Spinal cord (tissue), 9 donors: ENCODE measurements at regions not wholly inside any gene's neighbourhood (a gene's known extent, or its start where the extent isn't known, plus 50 kb on each side); places are given as distances from the start of the nearest gene placed in this dataset.

Experiments
- DNase-seq, 6 donors: peaks; one replicate each; pipeline versions ENCODE4 v3.0.0 to v3.0.0-alpha.2; 2013 to 2015; ENCODE audit warnings: low spot score in 6 of 6, low read depth in 4 of 6
- H3K27ac ChIP-seq: one replicate; pipeline ENCODE4 v1.5.1; 2013; ENCODE audit warnings: low read depth, low read length, control low read depth
- H3K27me3 ChIP-seq: one replicate; pipeline ENCODE4 v1.6.1; 2013; ENCODE audit warnings: low read length; ENCODE audit not compliant: control insufficient read depth, insufficient read depth
- H3K36me3 ChIP-seq: one replicate; pipeline ENCODE4 v1.6.1; 2013; ENCODE audit warnings: low read length; ENCODE audit not compliant: control insufficient read depth, insufficient read depth
- H3K4me1 ChIP-seq: one replicate; pipeline ENCODE4 v1.6.1; 2013; ENCODE audit warnings: low read length; ENCODE audit not compliant: control insufficient read depth, insufficient read depth
- H3K4me3 ChIP-seq: one replicate; pipeline ENCODE4 v1.5.1; 2013; ENCODE audit warnings: low read depth, low read length, control low read depth
- H3K9me3 ChIP-seq: one replicate; pipeline ENCODE4 v1.6.1; 2013; ENCODE audit warnings: low read length; ENCODE audit not compliant: control insufficient read depth, insufficient read depth
- WGBS: methylation state at CpG from one replicate; pipeline ENCODE4 v1.1.5; 2013; ENCODE audit warnings: missing lambda C conversion rate; ENCODE audit not compliant: insufficient coverage; 5-methylcytosine and 5-hydroxymethylcytosine counted together
- donor health status: healthy.

DNA sequence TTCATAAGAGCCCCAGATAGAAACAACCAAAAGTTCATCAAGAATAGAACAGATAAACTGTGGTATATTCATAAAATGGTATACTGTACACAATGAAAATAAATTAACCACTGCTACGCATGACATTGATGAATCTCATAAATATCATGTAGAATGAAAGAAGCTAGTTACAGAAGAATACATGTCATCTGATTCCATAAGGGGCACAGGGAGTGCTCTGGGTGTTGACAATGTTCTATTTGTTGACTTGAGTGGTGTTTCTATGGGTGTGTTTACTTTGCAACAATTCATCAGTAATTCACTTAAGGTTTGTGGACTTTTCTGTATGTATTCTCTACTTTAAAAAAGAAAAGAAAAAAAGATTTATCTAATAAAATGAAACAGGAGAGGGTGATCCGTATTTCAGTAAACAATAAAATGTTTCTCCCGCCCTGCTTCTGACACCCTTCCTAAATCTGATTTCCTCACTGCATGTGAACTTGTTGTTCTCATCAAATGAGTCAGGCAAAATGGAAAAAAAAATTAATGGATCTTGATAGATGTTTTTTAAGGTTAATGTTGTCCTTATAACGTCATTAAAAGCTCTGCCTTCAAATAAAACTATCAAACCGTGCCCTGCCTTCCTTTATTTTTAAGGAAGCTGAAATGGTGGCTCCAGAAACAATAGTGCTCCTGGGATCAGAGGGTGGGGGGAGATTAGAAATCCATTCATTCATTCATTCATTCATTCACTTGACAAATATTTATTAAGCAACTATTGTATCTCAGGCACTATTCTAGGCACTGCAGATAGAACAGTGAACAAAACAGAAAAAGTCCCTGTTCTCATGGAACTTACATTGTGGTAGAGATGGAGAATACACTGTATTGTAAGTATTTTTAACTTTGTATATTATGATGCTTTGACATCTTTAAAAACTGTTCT, 77.2 kb upstream of the CD44 start:
- Histone ChIP-seq H3K27ac (no peak overlapping the region), H3K9me3 (no peaks in the 10 kb centered on the region), H3K27me3 (no peaks in the 10 kb centered on the region), H3K36me3 (no peaks in the 10 kb centered on the region), H3K4me1 (no peaks in the 10 kb centered on the region), H3K4me3 (no peak overlapping the region)
- WGBS, result no CpG with 5 or more reads among the region's 5 CpGs
- DNase-seq, result no peak

DNA sequence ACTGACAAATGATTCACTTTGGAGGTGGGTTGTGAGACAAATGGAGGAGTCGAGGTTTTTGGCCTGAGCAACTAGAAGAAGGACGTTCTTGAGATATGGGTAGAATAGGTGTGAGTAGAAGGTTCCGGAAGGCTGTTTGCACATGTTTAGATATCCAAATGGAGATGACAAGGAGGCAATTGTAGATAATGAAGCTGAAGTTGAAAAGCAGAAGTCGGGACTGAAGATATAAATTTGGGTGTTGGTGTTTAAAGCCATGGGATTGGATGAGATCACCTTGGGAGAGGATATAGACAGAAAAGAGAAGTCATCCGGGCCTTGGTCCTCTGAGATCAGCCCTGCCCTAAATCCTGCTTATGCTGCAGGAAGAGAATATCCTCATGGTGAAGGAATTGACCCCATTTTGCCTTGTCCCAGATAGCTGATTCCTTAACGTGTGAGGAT, 75.5 kb upstream of the CD44 start:
- H3K4me1 ChIP-seq, result no peaks in the 10 kb centered on the region
- H3K9me3 ChIP-seq, result no peaks in the 10 kb centered on the region
- no peak overlapping the region for H3K4me3 ChIP-seq
- no peak for DNase-seq
- no peaks in the 10 kb centered on the region for H3K27me3 ChIP-seq
- over 99% methylated on average over 6 of the region's 6 CpGs for WGBS
- H3K27ac ChIP-seq, result no peak overlapping the region
- no peaks in the 10 kb centered on the region for H3K36me3 ChIP-seq

DNA sequence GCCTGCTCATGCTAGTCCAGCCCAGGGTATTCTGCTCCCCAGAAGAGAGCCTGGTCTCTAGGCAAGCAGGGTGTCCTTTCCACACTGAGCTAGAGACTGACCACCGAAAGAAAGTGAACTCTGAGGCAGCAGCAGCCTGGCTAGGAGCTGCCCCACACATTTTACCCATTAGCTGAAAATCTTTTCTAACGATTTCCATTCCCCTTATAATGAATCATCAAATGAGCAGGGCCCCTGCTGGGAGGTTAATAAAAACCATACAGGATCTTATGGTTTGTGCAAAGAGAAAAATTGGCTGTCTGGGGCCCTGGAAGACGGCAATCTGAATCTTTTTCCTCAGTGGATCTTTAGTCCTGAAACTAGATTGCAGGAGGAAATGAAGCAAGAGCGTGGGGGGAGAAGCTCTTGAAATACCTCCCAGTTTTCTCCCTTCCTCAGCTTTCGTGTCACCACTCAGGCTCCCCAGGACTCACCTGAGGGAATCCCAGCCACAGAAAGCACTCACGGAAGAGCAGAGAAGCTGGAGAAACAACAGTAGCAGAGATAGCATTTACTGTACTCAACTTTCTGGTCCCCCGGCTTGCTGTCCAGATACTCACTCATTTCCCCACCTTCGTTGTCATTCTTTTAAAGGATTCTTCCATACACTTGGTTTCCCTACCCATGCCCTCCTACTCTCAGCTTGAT, 74.7 kb upstream of the CD44 start:
- Histone ChIP-seq H3K27me3 (no peaks in the 10 kb centered on the region), H3K4me1 (no peaks in the 10 kb centered on the region), H3K9me3 (no peaks in the 10 kb centered on the region), H3K4me3 (no peak overlapping the region), H3K27ac (no peak overlapping the region), H3K36me3 (no peaks in the 10 kb centered on the region)
- peak in 1 of 6 donors; percentile 69 for DNase-seq
- WGBS, result 83% methylated on average over 5 of the region's 8 CpGs

DNA sequence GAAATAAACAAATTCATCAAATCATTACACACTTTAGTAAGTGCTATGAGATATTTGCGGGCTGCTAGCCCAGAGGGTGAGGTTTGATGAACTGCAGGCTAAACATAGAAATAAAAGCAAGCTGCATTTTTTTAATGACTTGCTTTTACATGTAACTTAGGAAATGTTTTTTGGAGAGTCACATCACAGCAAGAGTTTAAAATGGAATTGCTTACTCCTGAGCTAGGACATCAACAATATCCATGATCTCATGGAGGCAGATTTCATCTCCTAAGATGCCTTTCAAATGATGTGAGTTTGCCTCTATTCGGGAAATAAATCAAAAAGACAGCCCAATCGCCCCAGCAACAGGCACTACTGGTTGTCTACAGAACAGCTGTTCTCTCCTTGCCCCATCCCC, 73.4 kb upstream of the CD44 start:
- no peaks in the 10 kb centered on the region for H3K27me3 ChIP-seq
- no peak overlapping the region for H3K4me3 ChIP-seq
- no peaks in the 10 kb centered on the region for H3K9me3 ChIP-seq
- H3K27ac ChIP-seq, result no peak overlapping the region
- no CpG with 5 or more reads among the region's 3 CpGs for WGBS
- H3K4me1 ChIP-seq, result no peaks in the 10 kb centered on the region
- H3K36me3 ChIP-seq, result no peaks in the 10 kb centered on the region
- no peak for DNase-seq

DNA sequence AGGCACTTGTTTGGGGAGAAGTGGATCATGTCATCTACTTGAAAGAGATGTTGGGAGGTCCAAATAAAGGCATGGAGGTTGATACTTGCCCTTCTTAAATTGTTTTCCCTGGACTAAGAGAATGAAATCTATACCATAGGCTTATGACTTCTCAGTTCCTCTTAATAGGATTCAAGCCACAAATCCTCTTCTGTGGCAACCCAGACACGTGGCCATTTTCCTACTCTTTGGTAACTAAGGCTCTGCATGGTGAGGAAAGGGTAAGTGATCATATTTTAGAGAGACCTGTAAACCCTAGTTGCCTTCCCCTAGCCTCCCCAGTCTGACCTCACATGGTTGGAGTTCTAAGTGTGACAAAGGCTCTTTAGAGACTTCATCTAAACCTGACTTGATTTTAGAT, 72.9 kb upstream of the CD44 start:
- Histone ChIP-seq H3K4me3 (no peak overlapping the region), H3K36me3 (no peaks in the 10 kb centered on the region), H3K9me3 (no peaks in the 10 kb centered on the region), H3K27ac (no peak overlapping the region), H3K4me1 (no peaks in the 10 kb centered on the region), H3K27me3 (no peaks in the 10 kb centered on the region)
- no CpG with 5 or more reads among the region's 1 CpG for whole genome bisulfite sequencing
- no peak for DNase-seq

DNA sequence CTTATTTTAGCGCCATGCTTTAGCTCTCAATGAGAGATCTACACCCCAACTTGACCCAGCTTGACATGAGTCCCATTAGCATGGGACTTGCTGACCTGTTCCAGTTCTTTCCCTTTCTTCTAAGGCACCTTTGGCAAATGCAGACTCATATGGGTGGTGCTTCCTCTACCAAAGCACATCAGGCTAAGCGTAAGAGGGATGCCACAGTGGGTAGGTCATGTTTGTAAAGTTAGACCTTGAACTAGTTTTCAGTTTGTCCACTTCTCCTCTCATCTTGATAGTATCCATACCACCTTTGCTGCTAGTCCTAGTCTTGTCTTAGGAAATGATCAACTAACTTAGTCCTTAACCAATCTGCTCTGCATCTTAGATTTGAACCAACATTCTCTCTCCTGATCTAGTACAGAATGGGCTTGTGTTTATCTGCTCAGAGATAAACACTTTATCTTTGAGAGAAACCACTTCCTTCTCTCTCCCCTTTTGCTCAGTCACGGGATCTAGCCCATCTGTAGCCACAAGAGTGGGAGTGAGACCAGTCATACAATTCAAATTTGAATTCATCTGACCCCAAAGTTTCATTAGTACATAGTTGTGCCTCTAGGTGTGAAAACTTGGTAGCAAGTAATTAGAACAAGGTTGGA, 72.1 kb upstream of the CD44 start:
- no peak for DNase-seq
- no peak overlapping the region for H3K4me3 ChIP-seq
- H3K27ac ChIP-seq, result no peak overlapping the region
- WGBS, result 100% methylated on average over 1 of the region's 3 CpGs
- no peaks in the 10 kb centered on the region for H3K27me3 ChIP-seq
- H3K9me3 ChIP-seq, result no peaks in the 10 kb centered on the region
- no peaks in the 10 kb centered on the region for H3K4me1 ChIP-seq
- H3K36me3 ChIP-seq, result no peaks in the 10 kb centered on the region

DNA sequence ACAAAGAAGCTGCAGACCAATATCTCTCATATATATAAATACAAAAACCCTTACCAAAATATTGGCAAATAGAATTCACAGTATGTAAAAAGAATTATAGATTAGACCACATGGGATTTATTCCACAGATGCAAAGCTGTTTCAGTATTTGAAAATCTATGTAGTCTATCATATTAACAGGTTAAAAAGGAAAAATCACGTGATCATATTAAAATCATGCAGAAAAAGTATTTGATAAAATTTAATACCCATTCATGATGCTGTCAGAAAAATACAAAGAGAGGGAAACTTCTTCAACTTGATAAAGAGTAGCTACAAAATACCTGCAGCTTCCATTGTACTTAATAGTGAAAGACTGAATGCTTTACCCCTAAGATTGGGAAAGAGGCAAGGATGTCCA, 67.2 kb upstream of the CD44 start:
- no peaks in the 10 kb centered on the region for H3K36me3 ChIP-seq
- H3K4me3 ChIP-seq, result no peak overlapping the region
- H3K9me3 ChIP-seq, result no peaks in the 10 kb centered on the region
- WGBS, result no CpG with 5 or more reads among the region's 1 CpG
- DNase-seq, result no peak
- no peaks in the 10 kb centered on the region for H3K4me1 ChIP-seq
- H3K27ac ChIP-seq, result no peak overlapping the region
- no peaks in the 10 kb centered on the region for H3K27me3 ChIP-seq

DNA sequence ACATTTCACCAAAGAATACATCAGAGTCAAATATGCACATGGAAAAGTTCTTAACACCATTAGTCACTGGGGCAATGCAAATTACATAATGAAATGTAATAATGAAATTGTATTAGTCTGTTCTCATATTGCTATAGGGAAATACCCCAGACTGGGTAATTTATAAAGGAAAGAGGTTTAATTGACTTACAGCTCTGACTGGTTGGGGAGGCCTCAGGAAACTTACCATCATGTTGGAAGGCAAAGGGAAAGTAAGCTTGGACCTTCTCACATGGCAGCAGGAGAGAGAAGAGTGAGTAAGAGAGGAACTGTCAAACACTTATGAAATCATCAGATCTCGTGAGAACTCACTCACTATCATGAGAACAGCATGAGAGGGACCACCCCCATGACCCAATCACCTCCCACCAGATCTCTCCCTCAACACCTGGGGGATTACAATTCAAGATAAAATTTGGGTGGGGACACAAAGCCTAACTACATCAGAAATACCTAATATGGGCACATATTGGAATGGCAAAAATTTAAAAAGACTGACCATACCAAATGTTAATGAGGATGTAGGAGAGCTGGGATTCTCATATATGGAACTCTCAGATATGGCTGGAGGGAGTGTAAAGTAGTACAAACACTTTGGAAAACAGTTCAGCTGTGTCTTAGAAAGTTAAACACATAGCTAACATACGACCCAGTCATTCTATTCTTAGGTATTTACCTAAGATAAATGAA, 65.1 kb upstream of the CD44 start:
- no peaks in the 10 kb centered on the region for H3K27me3 ChIP-seq
- WGBS, result no CpG with 5 or more reads among the region's 2 CpGs
- no peak for DNase-seq

More for the DNA sequence above, 65.1 kb upstream of the CD44 start:
- Histone ChIP-seq H3K4me1 (no peaks in the 10 kb centered on the region), H3K36me3 (no peaks in the 10 kb centered on the region), H3K9me3 (no peaks in the 10 kb centered on the region), H3K27ac (no peak overlapping the region), H3K4me3 (no peak overlapping the region)
